ENCODE measurements at regions not wholly inside any gene's neighbourhood (a gene's known extent, or its start where the extent isn't known, plus 50 kb on each side); places are given as distances from the start of the nearest gene placed in this dataset.

DNA sequence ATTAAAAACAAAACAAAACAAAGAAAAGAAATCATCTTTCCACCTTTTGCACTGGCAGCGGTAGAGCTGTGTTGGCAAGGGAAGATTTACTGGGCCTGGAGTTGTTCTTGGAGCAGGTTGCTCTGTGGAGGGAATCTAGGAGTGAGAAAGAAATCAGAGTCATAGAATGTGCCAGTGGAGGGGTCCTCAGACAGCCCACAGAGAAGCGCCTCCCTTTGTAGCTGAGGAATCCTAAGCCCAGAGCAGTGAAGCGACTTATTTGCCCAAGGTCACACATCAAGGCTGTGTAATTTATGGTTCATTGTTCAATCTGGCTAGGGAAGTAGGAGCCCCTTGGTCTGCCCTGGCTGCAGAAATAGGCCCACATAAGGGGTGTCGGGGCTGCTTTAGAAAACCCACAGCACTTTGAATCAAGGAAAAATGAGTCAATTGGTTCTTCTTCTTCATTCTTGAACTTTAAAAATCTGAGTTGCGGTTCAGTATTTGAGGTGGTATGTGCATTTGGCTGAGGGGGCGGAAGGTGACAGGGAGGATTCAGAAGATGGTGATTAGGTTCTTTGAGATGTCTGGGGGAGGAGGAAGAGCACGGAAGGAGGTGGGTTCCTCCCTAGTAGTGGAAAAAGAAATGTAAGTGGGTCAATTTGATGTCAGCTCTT lies 253.7 kb downstream of the PTEN start:
- Mint-ChIP-seq H3K4me3 (no peak overlapping the region), H3K36me3 (ENCODE audit: low read depth) (no peaks in the 10 kb centered on the region), H3K27me3 (no peaks in the 10 kb centered on the region), H3K9me3 (peaks cover 3% of the 10 kb centered on the region), H3K27ac (no peak overlapping the region), H3K4me1 (peaks cover 15% of the 10 kb centered on the region)
- CTCF ChIA-PET = interaction anchor here (0.7 to 3.4 kb wide), 6 partner anchors 10 to 272 kb away, joined by 3 to 26 read pairs (median 8); partner anchors contain the start of genes KLLN and PTEN
- intact Hi-C loops (cut with micrococcal nuclease) = loop anchor here (1.0 to 2.0 kb wide), 2 partner anchors 9 to 26 kb away; no protein-coding TSS in a partner anchor
- TF ChIP-seq, protein P1, sequence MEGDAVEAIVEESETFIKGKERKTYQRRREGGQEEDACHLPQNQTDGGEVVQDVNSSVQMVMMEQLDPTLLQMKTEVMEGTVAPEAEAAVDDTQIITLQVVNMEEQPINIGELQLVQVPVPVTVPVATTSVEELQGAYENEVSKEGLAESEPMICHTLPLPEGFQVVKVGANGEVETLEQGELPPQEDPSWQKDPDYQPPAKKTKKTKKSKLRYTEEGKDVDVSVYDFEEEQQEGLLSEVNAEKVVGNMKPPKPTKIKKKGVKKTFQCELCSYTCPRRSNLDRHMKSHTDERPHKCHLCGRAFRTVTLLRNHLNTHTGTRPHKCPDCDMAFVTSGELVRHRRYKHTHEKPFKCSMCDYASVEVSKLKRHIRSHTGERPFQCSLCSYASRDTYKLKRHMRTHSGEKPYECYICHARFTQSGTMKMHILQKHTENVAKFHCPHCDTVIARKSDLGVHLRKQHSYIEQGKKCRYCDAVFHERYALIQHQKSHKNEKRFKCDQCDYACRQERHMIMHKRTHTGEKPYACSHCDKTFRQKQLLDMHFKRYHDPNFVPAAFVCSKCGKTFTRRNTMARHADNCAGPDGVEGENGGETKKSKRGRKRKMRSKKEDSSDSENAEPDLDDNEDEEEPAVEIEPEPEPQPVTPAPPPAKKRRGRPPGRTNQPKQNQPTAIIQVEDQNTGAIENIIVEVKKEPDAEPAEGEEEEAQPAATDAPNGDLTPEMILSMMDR (IDR thresholded peaks at IDR 0.05) = no peak
- DNase-seq (no peak), ATAC-seq (ENCODE audit: low read depth) (peak; percentile 28)
- POLR2A ChIA-PET = interaction anchor here (0.8 to 4.6 kb wide), 5 partner anchors 10 to 268 kb away, joined by 3 to 51 read pairs (median 10); partner anchors contain the start of genes KLLN and PTEN

DNA sequence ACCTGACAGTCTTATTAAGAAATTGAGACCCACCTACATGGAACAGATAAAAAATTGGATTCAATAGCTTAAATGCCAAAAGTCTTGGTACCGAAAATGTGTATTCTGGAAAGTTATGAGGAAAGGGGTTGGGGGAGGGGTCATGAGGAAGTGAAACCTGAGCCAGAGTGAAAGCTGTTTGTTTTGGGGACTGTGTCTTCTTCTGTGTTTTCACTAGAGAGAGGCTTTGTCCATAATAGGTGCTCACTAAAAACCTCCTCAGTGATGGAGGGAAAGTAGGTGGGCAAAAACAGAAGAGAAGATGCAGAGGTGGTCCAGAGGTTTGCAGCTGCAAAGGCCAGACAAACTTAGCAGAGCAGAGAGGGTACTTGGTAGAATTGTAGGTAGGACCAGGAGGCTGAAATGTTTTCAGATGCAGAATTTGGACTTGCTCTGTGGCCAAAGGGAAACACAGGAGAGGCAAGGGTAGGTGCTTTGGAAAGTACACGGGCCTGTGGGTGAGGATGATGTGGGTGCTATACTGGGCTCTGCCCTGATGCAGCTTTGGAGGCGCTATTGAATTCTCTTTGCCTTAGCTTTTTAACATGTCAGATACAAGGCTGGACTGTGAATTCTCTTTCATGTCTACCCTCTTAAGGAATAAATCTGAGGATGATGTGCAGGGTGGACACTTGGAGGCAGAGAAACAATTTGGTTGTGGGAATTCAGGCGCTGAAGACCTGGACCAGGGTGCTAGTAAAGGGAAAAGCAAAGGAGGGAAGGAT lies 254.6 kb downstream of the PTEN start:
- POLR2A ChIA-PET = interaction anchor here (0.8 to 4.6 kb wide), 5 partner anchors 11 to 268 kb away, joined by 3 to 51 read pairs (median 10); partner anchors contain the start of genes KLLN and PTEN
- CTCF ChIA-PET = interaction anchor here (1.4 to 3.4 kb wide), 4 partner anchors 11 to 271 kb away, joined by 3 to 26 read pairs (median 12); partner anchors contain the start of genes KLLN and PTEN
- intact Hi-C loops (cut with micrococcal nuclease) = loop anchor here (1.0 to 2.0 kb wide), 2 partner anchors 10 to 25 kb away; no protein-coding TSS in a partner anchor
- H3K36me3 Mint-ChIP-seq (ENCODE audit: low read depth) = no peaks in the 10 kb centered on the region
- H3K4me1 Mint-ChIP-seq = peaks cover 20% of the 10 kb centered on the region
- H3K9me3 Mint-ChIP-seq = peaks cover 3% of the 10 kb centered on the region
- DNase-seq (no peak), ATAC-seq (ENCODE audit: low read depth) (no peak)
- TF ChIP-seq, protein P1 (IDR thresholded peaks at IDR 0.05) = no peak
- H3K4me3 Mint-ChIP-seq = no peak overlapping the region
- no peaks in the 10 kb centered on the region for H3K27me3 Mint-ChIP-seq
- no peak overlapping the region for H3K27ac Mint-ChIP-seq

DNA sequence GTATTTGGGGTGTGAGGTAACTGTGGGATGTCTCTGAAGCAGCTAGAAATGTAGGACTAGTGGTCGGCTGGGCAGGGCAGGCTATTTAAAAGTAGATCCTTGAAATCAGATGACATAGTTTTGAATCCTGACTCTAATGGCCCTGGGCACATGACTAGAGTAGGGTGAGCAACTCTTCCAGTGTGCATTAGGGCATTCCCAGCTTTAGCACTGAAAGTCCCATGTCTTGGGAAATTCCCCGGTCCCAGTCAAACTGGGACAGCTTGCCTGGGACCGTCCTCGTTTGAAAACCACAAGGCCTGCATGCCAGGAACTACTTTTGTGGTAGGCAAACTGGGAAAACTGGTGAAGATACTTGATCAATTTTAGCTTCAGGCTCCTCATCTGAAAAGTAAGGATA lies 255.3 kb downstream of the PTEN start:
- Mint-ChIP-seq H3K4me3 (no peak overlapping the region), H3K4me1 (peaks cover 20% of the 10 kb centered on the region), H3K36me3 (ENCODE audit: low read depth) (no peaks in the 10 kb centered on the region), H3K9me3 (no peaks in the 10 kb centered on the region), H3K27ac (no peak overlapping the region), H3K27me3 (no peaks in the 10 kb centered on the region)
- intact Hi-C loops (cut with micrococcal nuclease) = no loop called here
- no peak for ATAC-seq (ENCODE audit: low read depth)
- ChIA-PET CTCF (interaction anchor here (1.4 to 3.4 kb wide), 4 partner anchors 12 to 270 kb away, joined by 3 to 26 read pairs (median 12); partner anchors contain the start of genes KLLN and PTEN), POLR2A (interaction anchor here (3.2 to 4.6 kb wide), 2 partner anchors 12 to 256 kb away, joined by 37 to 51 read pairs; partner anchors contain the start of genes KLLN and PTEN)
- no peak for DNase-seq
- TF ChIP-seq, protein P1 (IDR thresholded peaks at IDR 0.05) = no peak

DNA sequence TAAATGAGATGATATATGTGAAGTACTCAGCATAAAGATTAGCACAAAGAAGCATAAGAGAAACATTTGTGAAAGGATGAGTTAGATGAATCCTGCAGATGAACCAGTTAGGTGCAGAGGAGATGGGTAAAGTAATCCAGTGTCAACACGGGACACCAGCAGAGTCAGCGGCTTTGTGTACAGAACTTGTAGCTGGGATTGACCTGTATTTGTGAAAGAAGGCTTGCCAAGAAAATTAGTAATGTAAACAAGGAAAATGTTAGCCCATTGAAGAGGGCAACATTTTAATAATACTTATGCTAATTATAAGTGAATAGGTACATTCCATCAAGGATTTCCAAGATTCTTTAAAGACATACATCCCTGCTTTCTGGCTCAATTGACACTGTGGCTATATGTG lies 255.7 kb downstream of the PTEN start:
- ChIA-PET POLR2A (interaction anchor here (3.2 to 4.6 kb wide), 2 partner anchors 12 to 257 kb away, joined by 37 to 51 read pairs; partner anchors contain the start of genes KLLN and PTEN), CTCF (interaction anchor here (3.4 kb wide), 1 partner anchor 12 kb away, joined by 26 read pairs; no protein-coding TSS in a partner anchor)
- intact Hi-C loops (cut with micrococcal nuclease) = no loop called here
- H3K4me3 Mint-ChIP-seq = no peak overlapping the region
- no peak for DNase-seq
- ATAC-seq (ENCODE audit: low read depth) = no peak
- TF ChIP-seq, protein P1 (IDR thresholded peaks at IDR 0.05) = no peak
- H3K27ac Mint-ChIP-seq = no peak overlapping the region
- H3K27me3 Mint-ChIP-seq = no peaks in the 10 kb centered on the region
- no peaks in the 10 kb centered on the region for H3K36me3 Mint-ChIP-seq (ENCODE audit: low read depth)
- H3K4me1 Mint-ChIP-seq = peaks cover 20% of the 10 kb centered on the region
- no peaks in the 10 kb centered on the region for H3K9me3 Mint-ChIP-seq
